ENCODE measurements at regions not wholly inside any gene's neighbourhood (a gene's known extent, or its start where the extent isn't known, plus 50 kb on each side); places are given as distances from the start of the nearest gene placed in this dataset.

GRCh38 chr3:34782871-34783270, 856.5 kb upstream of the ARPP21 start:
- TF ChIP-seq EZH2phosphoT487 (conservative IDR thresholded peaks at IDR 0.05; ENCODE audit: low read length), result no peak
- TF ChIP-seq, protein P1, sequence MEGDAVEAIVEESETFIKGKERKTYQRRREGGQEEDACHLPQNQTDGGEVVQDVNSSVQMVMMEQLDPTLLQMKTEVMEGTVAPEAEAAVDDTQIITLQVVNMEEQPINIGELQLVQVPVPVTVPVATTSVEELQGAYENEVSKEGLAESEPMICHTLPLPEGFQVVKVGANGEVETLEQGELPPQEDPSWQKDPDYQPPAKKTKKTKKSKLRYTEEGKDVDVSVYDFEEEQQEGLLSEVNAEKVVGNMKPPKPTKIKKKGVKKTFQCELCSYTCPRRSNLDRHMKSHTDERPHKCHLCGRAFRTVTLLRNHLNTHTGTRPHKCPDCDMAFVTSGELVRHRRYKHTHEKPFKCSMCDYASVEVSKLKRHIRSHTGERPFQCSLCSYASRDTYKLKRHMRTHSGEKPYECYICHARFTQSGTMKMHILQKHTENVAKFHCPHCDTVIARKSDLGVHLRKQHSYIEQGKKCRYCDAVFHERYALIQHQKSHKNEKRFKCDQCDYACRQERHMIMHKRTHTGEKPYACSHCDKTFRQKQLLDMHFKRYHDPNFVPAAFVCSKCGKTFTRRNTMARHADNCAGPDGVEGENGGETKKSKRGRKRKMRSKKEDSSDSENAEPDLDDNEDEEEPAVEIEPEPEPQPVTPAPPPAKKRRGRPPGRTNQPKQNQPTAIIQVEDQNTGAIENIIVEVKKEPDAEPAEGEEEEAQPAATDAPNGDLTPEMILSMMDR (IDR thresholded peaks at IDR 0.05; ENCODE audit: insufficient read depth, low read length, poor library complexity, severe bottlenecking), result no peak
- H2AFZ ChIP-seq (ENCODE audit: low read depth, low read length, severe bottlenecking), result no peak overlapping the region

DNA sequence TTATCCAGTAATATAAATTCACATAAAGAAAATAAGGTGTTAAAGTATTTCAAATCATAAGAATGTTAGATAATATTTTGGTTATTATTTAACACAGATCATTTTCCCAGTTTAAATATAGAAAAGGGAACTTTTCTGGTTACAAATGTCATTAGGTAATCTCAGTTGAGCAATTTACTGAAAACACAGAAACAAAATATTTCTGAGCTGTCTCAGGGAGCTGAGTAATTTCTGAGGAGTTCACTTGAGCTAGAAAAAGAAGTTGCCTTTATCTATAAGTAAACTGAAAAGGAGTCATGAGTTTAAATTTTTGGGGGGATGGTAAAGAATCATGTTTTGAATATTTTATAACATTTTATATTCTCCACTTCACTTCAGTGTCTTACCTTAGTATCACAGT, 855.4 kb upstream of the ARPP21 start:
- TF ChIP-seq, protein P1 (IDR thresholded peaks at IDR 0.05; ENCODE audit: insufficient read depth, low read length, poor library complexity, severe bottlenecking), result no peak
- TF ChIP-seq EZH2phosphoT487 (conservative IDR thresholded peaks at IDR 0.05; ENCODE audit: low read length), result no peak
- Histone ChIP-seq H3K4me3 (ENCODE audit: insufficient read depth, low read length, poor library complexity, severe bottlenecking) (no peak overlapping the region), H3K79me2 (ENCODE audit: insufficient read depth, low read length) (no peaks in the 10 kb centered on the region), H3K9me3 (ENCODE audit: insufficient read depth, low read length) (no peaks in the 10 kb centered on the region), H3K9me2 (replicated peaks; ENCODE audit: insufficient read depth, low read length) (no peaks in the 10 kb centered on the region), H3K4me2 (ENCODE audit: low read depth, low read length, poor library complexity, severe bottlenecking) (no peak overlapping the region), H3K27me3 (ENCODE audit: low read length) (no peaks in the 10 kb centered on the region), H3K27ac (ENCODE audit: low read depth, low read length) (no peak overlapping the region), H4K20me1 (ENCODE audit: low read depth, low read length) (no peaks in the 10 kb centered on the region), H3F3A (ENCODE audit: insufficient read depth) (no peaks in the 10 kb centered on the region), H3K9ac (ENCODE audit: low read length) (no peak overlapping the region), H2AFZ (ENCODE audit: low read depth, low read length, severe bottlenecking) (no peak overlapping the region), H3K36me3 (ENCODE audit: low read length) (peaks cover 6% of the 10 kb centered on the region; the same call in 1 of the 2 replicates)

More at GRCh38 chr3:34782871-34783270, 856.5 kb upstream of the ARPP21 start:
- Histone ChIP-seq H3K79me2 (ENCODE audit: insufficient read depth, low read length) (no peaks in the 10 kb centered on the region), H4K20me1 (ENCODE audit: low read depth, low read length) (no peaks in the 10 kb centered on the region), H3K9ac (ENCODE audit: low read length) (no peak overlapping the region), H3K9me2 (replicated peaks; ENCODE audit: insufficient read depth, low read length) (no peaks in the 10 kb centered on the region), H3K27ac (ENCODE audit: low read depth, low read length) (no peak overlapping the region), H3K4me2 (ENCODE audit: low read depth, low read length, poor library complexity, severe bottlenecking) (no peak overlapping the region), H3K4me3 (ENCODE audit: insufficient read depth, low read length, poor library complexity, severe bottlenecking) (no peak overlapping the region), H3F3A (ENCODE audit: insufficient read depth) (no peaks in the 10 kb centered on the region), H3K36me3 (ENCODE audit: low read length) (peaks cover 6% of the 10 kb centered on the region; the same call in 1 of the 2 replicates), H3K9me3 (ENCODE audit: insufficient read depth, low read length) (no peaks in the 10 kb centered on the region), H3K27me3 (ENCODE audit: low read length) (no peaks in the 10 kb centered on the region)

GRCh38 chr3:34793057-34793456, 846.3 kb upstream of the ARPP21 start:
- Histone ChIP-seq H3K36me3 (ENCODE audit: low read length) (no peaks in the 10 kb centered on the region), H3K79me2 (ENCODE audit: insufficient read depth, low read length) (no peaks in the 10 kb centered on the region), H3K27me3 (ENCODE audit: low read length) (no peaks in the 10 kb centered on the region), H4K20me1 (ENCODE audit: low read depth, low read length) (no peaks in the 10 kb centered on the region), H3K4me3 (ENCODE audit: insufficient read depth, low read length, poor library complexity, severe bottlenecking) (no peak overlapping the region), H3F3A (ENCODE audit: insufficient read depth) (no peaks in the 10 kb centered on the region), H2AFZ (ENCODE audit: low read depth, low read length, severe bottlenecking) (no peak overlapping the region), H3K9me3 (ENCODE audit: insufficient read depth, low read length) (no peaks in the 10 kb centered on the region), H3K9me2 (replicated peaks; ENCODE audit: insufficient read depth, low read length) (no peaks in the 10 kb centered on the region), H3K9ac (ENCODE audit: low read length) (no peak overlapping the region), H3K4me2 (ENCODE audit: low read depth, low read length, poor library complexity, severe bottlenecking) (no peak overlapping the region), H3K27ac (ENCODE audit: low read depth, low read length) (no peak overlapping the region)
- TF ChIP-seq, protein P1 (IDR thresholded peaks at IDR 0.05; ENCODE audit: insufficient read depth, low read length, poor library complexity, severe bottlenecking), result no peak
- no peak for TF ChIP-seq EZH2phosphoT487 (conservative IDR thresholded peaks at IDR 0.05; ENCODE audit: low read length)
